ENCODE measurements at regions not wholly inside any gene's neighbourhood (a gene's known extent, or its start where the extent isn't known, plus 50 kb on each side); places are given as distances from the start of the nearest gene placed in this dataset.

- TF ChIP-seq SMAD5 (IDR thresholded peaks at IDR 0.05; ENCODE audit: low read depth) = no peak
- no peak for TF ChIP-seq EGR1 (IDR thresholded peaks at IDR 0.05; ENCODE audit: borderline replicate concordance in 1 of 2, low read depth in 2 of 2, low read length in 2 of 2)
- no peak for TF ChIP-seq RB1 (IDR thresholded peaks at IDR 0.05; ENCODE audit: borderline replicate concordance)
- TF ChIP-seq ZBTB33 (IDR thresholded peaks at IDR 0.05) = no peak
- no peak for TF ChIP-seq DPF2 (IDR thresholded peaks at IDR 0.05)
- TF ChIP-seq BHLHE40 (IDR thresholded peaks at IDR 0.05; ENCODE audit: borderline replicate concordance in 1 of 2, low read depth in 2 of 2, low read length in 1 of 2) = no peak
Observed at GRCh38 chr12:34626363-34627157, 604.3 kb downstream of the ALG10 start (continued).

Measured in GM12878 (cell line).